NCI-H1417 treated with DMSO at 0.1 percent for 48 hours (cell line): ENCODE measurements at regions not wholly inside any gene's neighbourhood (a gene's known extent, or its start where the extent isn't known, plus 50 kb on each side); places are given as distances from the start of the nearest gene placed in this dataset.
"Not testable (repeated sequence)": the region's sequence is repeated elsewhere in the genome, so short reads cannot be mapped to it uniquely, and the experiment has no call there.

Experiments used
- DNase-seq: peaks from one replicate; lab custom pipeline; 2025; lab: John Stamatoyannopoulos, UW

GRCh38 chr3:68676136-68676535 is 256.2 kb downstream of the TAFA4 start:
- DNase-seq, result no peak

DNA sequence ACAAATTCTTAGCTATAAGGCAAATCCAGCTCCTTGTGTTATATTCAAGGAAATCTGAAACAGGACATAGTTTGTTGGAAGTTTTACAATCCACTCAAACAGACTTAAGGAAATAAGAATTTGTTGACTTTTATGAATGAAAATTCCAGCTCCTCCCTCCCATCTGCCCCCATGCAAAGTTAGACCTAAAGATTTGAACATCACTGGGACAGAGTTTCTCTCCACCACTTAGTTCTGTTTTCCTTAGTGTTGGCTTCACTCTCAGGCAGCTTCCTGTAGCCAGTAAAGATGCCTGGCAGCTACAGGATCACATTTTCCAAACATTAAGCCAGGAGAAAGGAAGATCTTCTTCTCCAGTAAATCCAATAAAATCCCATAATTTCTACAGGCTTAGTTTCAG is 265.0 kb downstream of the TAFA4 start:
- DNase-seq, result no peak

GRCh38 chr3:68666429-68667136 is 265.8 kb downstream of the TAFA4 start:
- no peak for DNase-seq

- DNase-seq, result no peak
These were observed 268.1 kb downstream of the TAFA4 start for GRCh38 chr3:68664276-68664675.

DNA sequence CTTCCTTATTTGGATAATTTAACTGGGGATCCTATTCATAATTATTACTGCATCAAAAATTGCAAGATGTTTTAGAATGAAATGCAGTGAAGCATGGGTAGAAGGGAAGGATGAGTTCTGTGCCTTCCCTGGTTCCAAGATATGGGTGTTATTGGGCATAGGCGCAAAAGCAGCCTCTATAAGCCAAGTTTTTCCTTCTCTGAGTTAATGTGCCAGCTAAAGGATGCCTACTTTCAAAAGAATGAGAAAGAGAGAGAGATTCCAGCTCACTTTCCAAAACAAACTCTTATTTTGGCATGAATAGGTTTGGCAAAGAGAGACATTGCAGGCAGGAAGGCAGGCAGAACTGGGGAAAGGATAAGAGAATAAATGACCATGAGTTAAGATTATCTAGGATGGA is 270.2 kb downstream of the TAFA4 start:
- DNase-seq, result no peak

GRCh38 chr3:68650657-68651056 is 281.7 kb downstream of the TAFA4 start:
- DNase-seq, result not testable (repeated sequence)

DNA sequence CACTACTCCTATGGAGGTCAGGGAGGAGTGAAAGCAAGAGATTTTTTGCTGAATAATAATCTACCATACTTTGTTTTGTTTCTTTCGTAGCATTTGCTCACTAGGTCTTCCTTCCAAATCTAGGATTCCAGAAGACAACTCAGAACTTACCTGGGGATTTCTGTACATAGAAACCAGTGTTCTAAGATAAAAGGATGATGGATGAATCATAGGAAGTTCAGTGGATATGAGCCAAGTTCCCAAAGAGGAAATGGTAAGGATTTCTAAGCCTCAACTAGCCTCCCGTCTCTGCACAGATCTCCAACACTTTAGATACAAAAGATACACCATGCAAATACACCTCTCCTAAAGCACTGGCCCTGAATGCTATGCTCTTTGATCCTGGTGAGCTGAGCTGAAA is 283.9 kb downstream of the TAFA4 start:
- DNase-seq, result no peak

GRCh38 chr3:68631850-68632545 is 300.3 kb downstream of the TAFA4 start:
- DNase-seq, result no peak

DNA sequence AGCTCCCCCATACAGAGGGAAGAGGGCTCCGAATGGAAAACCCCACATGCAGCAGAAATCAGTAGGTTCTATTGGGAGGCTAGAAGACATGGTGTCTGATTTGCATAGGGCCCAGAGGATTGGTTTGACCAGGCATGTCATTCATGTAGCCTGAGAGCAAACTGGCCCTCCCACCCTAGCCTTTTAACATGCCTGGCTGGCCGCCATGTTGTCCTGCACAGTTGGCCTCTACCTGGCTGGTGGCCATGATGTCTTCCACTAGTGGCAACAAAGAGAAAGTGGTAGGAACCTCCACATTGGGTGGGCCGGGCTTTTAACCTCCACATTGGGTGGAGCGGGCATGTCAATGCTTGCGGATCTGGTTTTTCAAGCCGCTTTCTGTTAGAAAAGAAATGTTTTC is 312.1 kb downstream of the TAFA4 start:
- DNase-seq, result no peak

GRCh38 chr3:68614087-68614486 is 318.3 kb downstream of the TAFA4 start:
- no peak for DNase-seq

DNA sequence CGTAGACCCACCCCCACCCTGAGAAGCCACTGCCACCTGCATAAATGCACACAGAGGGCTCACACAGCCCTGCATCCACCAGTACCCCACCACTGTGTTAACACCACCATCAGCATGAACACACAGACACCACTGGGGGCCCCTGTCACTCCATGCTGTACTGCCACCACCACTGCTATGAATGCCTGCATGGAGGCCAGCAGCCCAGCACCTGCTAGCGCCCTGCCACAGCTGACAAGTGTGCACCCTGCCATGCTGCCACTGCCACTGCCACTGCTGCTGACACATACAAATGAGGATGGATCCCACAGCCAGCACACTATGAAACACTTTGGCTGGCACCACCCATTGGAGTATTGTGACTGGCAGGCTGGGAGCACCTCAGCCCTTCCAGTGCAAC is 361.0 kb downstream of the TAFA4 start:
- no peak for DNase-seq

DNA sequence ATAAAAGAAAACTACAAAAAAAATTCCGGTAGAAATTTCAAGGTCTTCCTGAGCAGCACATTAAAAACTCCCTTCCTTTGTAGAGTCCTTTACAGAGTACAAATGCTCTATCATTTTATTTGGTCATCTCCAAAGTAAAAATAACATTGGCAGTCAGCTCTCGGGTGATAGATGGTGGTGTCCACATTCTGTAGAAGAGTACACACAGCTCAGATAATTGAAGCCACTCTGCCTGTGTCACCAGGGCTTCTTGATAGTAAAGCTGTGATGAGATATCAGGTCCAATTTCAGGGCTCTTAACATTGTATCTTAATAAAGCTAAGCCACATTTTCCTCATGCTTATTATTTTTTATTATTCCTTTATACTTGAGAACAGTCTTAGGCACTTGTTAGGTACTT is 371.6 kb downstream of the TAFA4 start:
- no peak for DNase-seq

GRCh38 chr3:68535782-68536181 is 396.6 kb downstream of the TAFA4 start:
- no peak for DNase-seq

- no peak for DNase-seq
These were observed 409.0 kb downstream of the TAFA4 start for GRCh38 chr3:68523330-68523729.

DNA sequence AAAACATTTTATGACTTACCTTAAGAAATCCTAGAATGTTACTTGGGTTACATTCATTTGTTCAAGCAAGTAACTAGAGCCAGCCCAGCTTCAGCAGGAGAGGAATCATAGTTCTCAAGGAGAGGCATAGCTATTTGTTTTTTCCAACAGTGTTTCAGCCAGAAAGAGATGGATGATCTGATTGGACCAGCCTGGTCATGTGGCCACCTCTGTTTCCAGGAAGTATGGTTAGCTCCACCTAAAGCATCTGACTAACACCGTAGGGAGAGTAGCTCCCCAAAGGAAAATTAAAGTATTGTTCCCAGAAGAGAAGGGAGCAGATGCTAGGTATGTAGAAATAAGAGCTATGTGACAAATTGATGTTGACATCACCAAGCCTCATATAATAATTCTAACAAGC is 417.1 kb downstream of the TAFA4 start:
- no peak for DNase-seq

DNA sequence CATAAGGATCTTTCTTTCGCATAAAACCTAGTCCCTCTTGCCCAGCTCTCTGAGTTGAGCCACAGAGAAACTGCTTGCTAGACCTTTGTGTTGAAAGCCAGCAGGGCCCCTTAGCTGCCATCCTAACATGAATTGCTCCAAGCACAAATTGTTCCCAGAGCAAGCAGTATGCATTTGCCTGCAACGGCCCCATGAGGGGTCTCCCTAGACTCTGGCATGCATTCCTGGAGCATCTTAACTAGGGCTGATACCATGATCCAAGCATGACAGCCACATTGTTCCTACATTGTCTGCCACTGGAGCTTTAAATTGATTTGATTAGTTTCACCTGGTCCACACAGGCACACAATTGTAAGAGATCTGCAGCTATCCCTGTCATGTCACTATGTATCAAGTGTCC is 428.1 kb downstream of the TAFA4 start:
- no peak for DNase-seq

DNA sequence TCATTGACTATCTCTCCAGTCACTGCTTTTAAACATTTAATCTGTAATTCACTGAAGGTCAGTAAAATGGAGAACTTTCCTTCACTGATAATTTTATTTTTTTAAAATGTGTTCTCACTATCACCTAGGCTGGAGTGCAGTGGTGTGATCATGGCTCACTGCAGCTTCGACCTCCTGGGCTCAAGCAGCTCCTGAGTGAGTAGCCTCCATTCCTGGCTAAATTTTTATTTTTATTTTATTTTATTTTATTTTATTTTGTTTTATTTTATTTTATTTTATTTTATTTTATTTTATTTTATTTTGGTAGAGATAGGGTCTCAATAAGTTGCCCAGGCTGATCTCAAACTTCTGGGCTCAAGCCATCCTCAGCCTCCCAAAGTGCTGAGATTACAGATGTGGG is 446.5 kb downstream of the TAFA4 start:
- not testable (repeated sequence) for DNase-seq

GRCh38 chr3:68485051-68485450 is 447.3 kb downstream of the TAFA4 start:
- DNase-seq, result no peak

GRCh38 chr3:68483601-68484000 is 448.7 kb downstream of the TAFA4 start:
- no peak for DNase-seq

- no peak for DNase-seq
These were observed 449.3 kb downstream of the TAFA4 start for GRCh38 chr3:68483041-68483440.

- DNase-seq, result no peak
These were observed 449.8 kb downstream of the TAFA4 start for GRCh38 chr3:68482565-68482964.

GRCh38 chr3:68479779-68480178 is 452.6 kb downstream of the TAFA4 start:
- no peak for DNase-seq

DNA sequence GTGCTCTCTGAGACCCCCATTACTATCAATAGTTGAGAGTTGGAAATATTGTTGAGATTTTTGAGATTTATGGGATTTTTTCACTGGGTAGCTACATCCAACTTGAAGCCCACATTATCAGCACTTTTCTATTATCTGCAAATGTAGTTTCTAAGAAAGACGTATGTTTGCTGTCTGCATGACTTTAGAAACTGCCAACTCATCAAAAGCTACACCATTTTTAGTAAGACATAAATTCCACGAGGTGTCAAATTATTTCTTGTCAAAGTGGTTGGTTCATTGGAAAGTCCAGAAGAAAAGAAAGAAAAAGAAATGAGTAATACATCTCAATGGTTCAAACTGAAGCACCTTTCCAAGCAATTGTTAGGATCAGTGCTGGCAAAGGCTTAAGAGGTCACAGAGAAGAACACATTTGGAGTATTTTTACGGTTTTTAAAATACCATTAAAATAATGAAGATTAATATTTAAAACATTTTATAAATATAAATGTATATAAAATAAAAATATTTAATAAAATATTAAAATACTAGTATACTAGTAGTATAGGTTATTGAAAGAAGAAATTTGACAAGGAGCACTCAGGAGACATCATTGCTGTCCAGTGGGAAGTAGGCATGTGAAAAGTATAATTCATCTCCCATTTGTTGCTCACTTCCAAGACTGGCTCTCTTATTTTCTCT is 463.5 kb downstream of the TAFA4 start:
- no peak for DNase-seq
